ENCODE measurements at regions not wholly inside any gene's neighbourhood (a gene's known extent, or its start where the extent isn't known, plus 50 kb on each side); places are given as distances from the start of the nearest gene placed in this dataset.
"Not testable (repeated sequence)": the region's sequence is repeated elsewhere in the genome, so short reads cannot be mapped to it uniquely, and the experiment has no call there.

DNA sequence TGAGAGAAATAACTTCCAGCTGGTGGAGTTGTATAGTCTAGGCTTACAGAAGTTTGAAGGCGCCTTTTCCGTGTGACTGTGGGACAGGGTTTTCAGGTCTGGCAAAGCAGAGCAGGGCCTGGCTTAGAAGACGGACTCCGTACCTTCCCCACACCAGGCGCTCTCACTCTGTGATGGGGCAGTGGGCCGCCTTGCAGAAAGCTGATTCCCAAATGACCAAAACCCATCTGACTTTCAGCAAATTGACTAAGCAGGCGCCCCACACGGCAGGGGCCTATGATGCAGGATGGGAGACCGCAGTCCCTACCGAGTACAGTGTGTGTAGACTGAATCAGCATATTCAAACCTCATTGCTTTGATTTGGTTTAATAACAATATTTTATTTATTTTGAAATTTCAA, 85.8 kb upstream of the TMEM45B start:
- no peak for DNase-seq (ENCODE audit: low spot score)

DNA sequence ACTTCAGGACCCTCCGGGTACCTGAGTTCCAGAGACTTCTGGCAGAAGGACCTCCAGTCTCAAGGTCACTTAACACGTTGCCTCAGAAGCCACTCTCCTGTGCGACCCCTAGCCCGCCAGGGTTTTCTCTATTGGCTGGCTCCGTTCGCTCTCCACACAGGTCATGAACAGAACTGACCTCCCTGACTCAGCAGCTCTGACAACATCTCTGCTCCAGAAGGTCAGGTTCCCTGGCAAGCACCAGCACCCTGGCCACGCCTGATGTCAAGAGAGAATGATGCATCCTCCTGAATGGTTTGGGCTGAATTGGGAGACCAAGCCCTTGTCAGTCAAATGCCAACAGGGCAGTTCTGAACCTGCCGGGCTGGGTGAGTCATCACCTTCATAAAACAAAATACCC, 84.3 kb upstream of the TMEM45B start:
- no peak for DNase-seq (ENCODE audit: low spot score)

DNA sequence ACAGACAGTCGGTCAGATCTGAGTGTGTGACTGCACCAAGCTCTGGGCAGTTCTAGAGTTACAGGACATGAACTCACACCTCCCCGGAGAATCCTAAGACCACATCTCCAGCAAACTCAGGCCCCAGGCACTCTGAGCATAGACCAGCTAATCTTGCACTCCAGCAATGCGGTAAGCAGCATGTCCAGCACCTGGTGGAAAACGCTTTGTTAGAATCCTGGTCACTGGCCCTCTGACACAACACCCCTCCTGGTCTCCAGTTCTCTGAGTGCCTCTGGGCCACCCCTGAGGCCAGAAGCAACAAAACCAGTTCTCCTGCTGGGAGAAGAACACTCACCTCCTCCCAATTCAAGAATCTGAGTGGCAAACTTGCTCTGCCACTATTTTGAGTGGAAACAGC, 82.7 kb upstream of the TMEM45B start:
- DNase-seq (ENCODE audit: low spot score) = no peak

DNA sequence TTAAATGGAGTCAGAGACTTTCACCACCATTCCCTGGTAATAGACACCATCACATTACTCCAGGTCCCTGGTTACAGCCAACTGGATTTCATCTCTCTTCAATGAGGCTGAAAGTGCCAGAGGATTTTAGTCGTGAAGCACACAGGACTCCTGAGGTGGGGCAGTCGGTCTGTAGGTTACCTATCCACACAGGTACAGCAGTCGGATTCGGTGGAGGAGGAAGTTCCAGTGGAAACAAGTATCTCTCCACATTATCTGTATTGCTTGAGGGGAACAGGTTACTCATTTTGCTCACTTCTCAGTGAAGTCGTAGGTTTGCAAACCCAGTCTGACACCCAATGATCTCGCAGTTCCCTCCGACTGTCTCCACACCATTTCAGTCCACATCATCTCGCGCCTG, 82.3 kb upstream of the TMEM45B start:
- no peak for DNase-seq (ENCODE audit: low spot score)

DNA sequence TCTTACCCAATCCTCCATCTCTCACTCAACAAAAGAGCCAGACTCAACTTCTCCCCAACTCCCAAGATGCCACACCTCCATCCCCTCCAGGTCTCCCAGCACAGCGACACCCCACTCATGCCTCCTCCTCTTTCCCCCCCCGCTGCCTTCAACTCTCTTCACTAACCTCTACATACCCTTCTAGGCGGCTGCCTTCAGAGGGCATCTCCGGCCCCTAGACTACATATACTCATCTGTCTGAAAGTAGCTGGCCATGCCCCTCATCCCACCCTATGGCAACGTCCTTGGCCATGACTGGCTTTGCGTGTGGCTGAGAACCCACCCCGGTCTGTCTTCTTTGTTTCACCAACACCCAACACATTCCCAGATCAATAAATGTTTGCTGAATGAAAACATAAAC, 81.7 kb upstream of the TMEM45B start:
- no peak for DNase-seq (ENCODE audit: low spot score)

DNA sequence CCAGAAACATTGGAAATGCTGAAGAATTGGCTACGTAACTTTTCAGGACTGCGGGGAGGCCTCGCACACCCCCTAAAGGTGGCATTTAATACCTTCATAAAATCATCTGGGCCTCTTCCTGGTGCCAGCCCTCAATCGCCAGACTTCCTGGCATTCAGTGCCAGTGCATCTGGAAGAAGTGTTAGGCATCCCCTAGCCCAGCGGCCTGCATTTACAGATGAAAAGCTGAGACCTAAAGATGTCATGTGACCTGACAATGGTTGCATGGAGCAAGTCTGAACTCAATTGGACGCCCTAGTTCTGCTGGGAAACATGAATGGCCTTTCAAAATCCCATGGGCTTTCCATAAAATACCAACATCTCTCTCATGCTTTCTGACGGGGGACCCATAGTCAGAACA, 81.0 kb upstream of the TMEM45B start:
- no peak for DNase-seq (ENCODE audit: low spot score)

DNA sequence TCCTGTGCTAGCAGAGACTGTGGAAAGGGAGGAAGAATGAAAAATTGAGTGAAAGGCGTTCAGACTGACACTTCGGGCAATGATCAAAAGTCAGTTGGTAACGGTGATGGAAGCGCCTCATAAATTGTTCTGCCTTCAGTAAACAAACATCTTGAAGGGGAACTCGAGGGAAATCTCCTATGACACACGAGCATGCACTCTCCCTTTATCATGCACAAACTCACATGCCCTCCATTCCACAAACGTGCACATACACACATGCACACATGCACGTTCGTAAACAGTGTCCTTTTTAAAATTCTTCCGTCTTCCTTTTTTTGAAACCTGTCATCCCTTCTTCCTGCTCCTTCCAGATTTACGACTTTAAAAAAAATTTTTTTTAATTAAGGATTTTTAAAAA, 77.8 kb upstream of the TMEM45B start:
- DNase-seq (ENCODE audit: low spot score) = no peak

DNA sequence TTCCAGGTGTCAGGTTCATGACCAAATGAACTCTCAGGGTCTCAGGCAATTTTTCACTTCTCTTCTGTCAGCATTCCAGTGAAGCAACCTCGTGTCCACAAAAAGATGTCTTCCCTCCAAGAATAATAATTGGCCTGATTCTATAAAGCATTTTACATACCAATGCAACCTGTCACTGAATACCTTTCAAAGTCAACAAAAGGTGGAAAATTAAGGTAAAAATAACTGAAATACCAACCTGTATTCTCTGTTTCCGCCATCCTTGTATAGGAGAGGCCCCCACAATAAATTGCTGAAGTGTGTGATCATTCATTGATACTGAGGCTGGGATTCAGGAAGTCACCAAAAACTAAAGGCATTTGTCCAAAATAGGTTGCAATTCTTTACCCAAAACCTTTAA, 77.4 kb upstream of the TMEM45B start:
- no peak for DNase-seq (ENCODE audit: low spot score)

DNA sequence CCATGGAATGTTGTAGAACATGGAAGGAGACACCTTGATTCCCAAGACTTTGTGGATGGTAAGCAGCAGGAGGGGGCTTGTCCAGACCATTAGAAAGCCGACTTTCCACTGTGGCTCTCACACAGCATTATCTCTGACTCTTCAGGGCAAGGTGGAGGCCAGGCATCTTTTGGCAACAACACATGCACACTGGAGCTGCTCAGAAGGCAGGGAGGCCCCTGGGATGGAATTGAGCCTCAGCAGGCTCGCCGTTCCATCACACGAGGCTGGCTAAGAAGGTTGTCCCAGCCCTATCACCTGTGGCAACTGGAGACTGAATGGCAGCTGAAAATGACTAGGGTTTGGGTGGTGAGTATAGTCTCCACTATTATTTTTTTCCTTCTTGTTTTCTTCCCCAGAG, 76.3 kb upstream of the TMEM45B start:
- no peak for DNase-seq (ENCODE audit: low spot score)

DNA sequence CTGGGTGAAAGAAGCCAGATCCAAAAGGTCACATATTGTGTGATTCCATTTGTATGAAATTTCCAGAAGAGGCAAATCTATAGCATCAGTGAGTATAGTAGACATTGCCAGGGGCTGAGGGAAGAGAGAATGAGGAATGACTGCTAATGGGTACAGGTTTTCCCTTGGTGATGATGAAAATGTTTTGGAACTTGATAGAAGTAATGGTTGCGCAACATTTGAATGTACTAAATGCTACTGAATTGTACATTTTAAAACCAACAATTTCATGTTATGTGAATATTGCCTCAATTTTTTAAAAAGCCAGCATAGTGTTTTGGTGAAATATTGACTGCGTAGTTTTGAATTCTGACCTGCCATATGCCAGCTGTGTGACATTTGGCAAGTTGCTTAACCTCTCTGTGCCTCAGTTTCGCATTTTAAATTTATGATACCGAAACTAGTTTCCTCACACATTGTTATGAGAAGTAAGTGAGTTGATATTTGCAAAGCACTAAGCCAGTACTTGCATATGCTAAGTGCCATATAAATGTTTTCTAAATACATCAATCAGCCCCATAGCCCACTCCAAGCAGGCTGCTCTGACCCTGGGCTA, 75.4 kb upstream of the TMEM45B start:
- no peak for DNase-seq (ENCODE audit: low spot score)

DNA sequence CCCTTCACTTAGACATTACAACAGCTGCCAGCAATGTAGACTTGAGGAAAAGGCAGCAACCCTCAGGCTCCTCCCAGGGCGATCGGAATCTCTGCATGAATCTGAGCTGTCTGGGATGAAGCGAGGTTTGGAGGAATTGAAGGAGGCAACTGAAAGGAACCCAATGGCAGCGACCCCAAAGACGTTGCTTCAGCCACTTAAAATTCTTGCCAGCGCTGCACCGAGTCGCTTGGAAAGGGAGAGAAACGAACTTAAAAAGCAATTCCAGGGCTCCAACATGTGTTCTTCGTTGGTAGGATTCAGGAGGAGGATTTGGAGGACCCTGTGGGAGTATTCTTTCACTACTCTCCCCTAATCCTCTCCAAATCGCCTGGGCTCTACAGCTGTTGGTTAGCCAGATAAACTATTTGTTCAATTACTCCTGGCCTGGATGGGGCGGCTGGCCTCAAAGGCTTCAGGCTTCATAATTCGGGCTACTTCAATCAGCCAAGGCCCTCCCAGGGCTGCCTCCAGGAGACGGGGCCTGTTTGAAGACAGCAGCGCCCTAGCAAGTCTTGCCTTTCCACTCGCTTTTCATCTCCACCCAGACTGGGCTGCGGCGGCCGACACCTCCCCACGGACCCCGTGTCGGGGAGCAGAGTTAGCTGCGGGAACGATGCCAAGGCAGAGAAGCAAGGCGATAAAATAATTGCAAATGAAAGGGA, 72.4 kb upstream of the TMEM45B start:
- no peak for DNase-seq (ENCODE audit: low spot score)

DNA sequence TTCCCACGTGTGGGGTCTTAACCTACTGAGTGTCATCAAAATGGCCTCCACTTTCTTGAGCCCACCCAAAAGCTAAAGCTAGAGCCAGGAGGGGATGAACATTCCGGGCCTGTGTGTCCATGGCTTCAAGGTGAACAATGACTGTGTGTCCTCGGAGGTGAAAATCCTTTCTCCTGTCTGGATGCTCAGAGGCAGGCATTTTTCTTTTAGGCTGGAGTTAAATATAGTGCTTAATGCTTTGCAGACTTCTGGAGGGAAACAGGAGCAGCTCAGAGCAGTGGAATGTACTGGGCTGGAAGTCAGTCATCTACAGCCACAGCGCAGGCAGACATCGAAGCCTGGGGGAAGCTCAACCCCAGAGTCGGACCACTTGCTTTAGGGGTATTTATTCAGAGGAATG, 68.6 kb upstream of the TMEM45B start:
- no peak for DNase-seq (ENCODE audit: low spot score)

DNA sequence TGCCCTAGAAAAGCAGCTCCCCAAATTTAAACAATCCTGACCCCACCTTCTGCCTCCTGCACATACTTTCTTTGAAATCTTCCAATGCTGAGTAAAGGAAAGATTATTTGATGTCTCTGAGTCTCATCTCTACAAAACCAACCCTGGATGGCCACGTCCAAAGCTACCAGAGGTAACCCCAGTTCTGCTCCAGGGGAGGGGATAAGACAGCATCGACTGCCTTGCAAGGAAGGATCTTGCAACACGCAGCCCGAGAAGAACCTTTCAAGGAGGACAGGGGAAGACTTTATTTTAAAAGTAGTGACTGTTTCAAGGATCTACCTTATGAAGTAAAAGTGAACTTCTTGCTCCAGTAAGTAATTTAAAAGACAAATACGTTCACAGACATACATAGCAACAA, 66.5 kb upstream of the TMEM45B start:
- no peak for DNase-seq (ENCODE audit: low spot score)

DNA sequence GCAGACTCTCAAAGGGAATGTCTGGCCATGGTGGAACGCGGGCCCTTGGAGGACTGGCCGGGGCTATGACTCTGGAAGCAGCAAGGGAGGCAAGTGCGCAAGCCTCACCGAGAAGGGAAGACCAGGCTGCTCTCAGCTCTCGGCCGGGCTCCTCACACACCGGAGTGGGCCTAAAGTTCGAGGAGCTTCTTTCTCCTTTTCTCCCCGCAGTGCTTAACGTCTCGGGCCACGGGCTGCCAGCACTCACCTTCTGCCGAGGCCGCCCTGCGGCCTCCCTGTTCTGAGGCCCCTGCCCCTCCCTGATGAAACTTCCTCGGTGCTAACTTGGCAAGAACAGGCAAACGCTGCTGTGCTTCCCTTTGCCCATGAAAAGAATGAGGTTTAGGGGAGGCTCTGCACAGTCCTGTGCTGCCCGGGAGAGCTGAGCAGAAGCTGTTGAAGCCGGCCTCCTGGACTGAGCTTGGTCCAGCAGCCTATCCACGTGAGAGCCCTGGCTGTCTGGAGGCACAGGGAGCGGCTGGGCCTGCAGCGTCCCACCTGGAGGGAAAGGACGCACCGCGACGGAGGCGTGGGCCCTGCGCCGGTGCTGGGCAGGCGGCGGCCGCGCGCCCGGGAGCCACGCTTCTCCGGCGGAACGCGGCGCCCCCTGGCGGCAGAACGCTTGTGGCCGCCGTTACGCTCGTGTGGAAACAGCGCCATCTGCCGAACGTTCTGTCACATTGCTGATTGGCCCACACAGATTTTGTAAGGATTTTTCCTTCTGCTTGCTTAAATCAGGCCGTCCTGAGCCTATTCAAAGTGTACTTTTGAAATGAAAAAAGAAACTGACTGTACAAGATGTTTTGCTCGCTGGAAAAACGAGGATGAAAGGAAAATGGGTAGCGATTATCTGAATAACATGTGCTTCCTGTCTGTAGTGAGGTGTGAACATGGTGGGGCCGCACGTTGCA, 65.0 kb upstream of the TMEM45B start:
- DNase-seq (ENCODE audit: low spot score) = peak; percentile 80

DNA sequence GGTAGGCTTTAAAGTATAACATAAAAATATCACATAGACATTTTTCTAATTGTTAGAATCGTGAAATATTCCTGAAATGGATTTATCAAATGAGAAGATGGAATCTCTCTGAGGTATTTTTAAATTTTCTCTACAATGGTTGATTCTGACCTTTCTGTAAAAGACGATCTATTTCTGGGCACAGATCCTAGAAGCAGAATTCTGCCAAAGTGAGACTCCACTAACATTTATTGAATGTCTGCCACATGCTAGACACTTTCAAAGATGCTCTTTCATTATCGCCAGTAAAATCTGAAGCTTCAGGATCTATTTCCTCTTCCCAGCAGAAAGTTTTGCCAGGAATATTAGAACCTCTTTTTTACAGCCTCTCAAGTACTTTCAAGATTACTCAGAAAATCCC, 64.1 kb upstream of the TMEM45B start:
- DNase-seq (ENCODE audit: low spot score) = no peak

DNA sequence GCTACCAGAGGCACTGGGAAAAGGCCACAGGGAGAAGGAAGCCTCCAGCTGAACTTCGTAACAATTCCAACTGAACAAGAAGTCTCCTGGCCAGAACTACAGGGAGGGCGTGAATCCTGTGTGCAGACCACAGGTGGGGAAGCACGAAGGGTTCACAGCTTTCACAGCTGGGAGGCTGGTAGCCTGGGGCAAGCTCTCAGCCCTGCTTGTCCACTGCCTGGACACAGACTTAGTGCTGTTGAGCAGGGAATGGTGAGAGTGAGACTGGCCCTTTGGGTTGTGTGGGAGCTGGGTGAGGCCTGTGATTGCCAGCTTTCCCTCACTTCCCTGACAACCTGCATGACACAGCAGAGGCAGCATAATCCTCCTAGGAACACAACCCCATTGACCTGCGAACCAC, 52.1 kb upstream of the TMEM45B start:
- DNase-seq (ENCODE audit: low spot score) = not testable (repeated sequence)

DNA sequence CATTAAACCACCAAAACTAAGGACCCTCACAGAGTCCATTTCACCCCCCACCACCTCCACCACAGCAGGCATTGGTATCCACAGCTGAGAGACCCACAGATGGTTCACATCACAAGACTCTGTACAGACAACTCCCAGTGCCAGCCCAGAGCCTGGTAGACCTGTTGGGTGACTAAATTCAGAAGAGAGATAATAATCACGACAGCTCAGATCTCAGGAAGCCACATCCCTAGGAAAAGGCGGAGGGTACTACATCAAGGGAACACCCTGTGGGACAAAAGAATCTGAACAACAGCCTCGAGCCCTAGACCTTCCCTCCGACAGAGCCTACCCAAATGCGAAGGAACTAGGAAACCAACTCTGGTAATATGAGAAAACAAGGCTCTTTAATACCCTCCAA, 51.4 kb upstream of the TMEM45B start:
- not testable (repeated sequence) for DNase-seq (ENCODE audit: low spot score)

Measured in AG08396 (cell line).